GM12878 (cell line): ENCODE measurements at regions not wholly inside any gene's neighbourhood (a gene's known extent, or its start where the extent isn't known, plus 50 kb on each side); places are given as distances from the start of the nearest gene placed in this dataset.

ENCODE experiments used
- ATAC-seq: fragments of 200-7000 bp; cut with Tn5 transposase; 3 replicates; pipeline ENCODE4 v1.9.1; 2020; ENCODE audit warnings: mild to moderate bottlenecking, moderate library complexity
- BruUV-seq: library from RNA; stranded (reverse); fragments of 400-500 nt; replicated peaks from 2 replicates; lab custom pipeline; 2021; lab: Mats Ljungman, UMichigan
- CTCF ChIA-PET: fragments of 300-600 bp; sonication (Branson Sonifier 250); formaldehyde crosslinking; extraction: SDS; loops from one replicate; lab custom pipeline; 2021; ENCODE audit warnings: inconsistent platforms; lab: Yijun Ruan, JAX
- POLR2A ChIA-PET: fragments of 350-600 bp; formaldehyde crosslinking; extraction: SDS; loops from one replicate; lab custom pipeline; 2021; ENCODE audit warnings: inconsistent platforms; lab: Charles Lee
- RAD21 ChIA-PET: fragments of 300-600 bp; sonication (Branson Sonifier 250); formaldehyde crosslinking; loops from one replicate; lab custom pipeline; 2023; ENCODE audit warnings: antibody characterized with exemption; ENCODE audit not compliant: unreplicated experiment; lab: Charles Lee
- SMC1A ChIA-PET: fragments of 300-600 bp; sonication (Branson Sonifier 250); formaldehyde crosslinking; loops from one replicate; lab custom pipeline; 2023; ENCODE audit not compliant: unreplicated experiment, uncharacterized antibody; lab: Charles Lee
- DNase-seq: peaks from one replicate; pipeline ENCODE4 v3.0.0-alpha.2; 2011; ENCODE audit warnings: low read depth, low spot score
- FAIRE-seq: peaks from 3 replicates; lab custom pipeline; 2011; peaks lifted over from hg19 to GRCh38; lab: Jason Lieb, UNC
- H2AFZ ChIP-seq: 2 replicates; pipeline ENCODE4 v1.6.0; 2011; ENCODE audit warnings: low read depth, low read length, control low read depth; ENCODE audit not compliant: control insufficient read depth
- H3K27ac ChIP-seq: 2 replicates; pipeline ENCODE4 v1.5.1; 2011; ENCODE audit warnings: control low read depth; ENCODE audit not compliant: control insufficient read depth, insufficient read depth
- H3K27me3 ChIP-seq, 2 experiments: replicated peaks in 1 of 2; 2 replicates each; pipeline versions ENCODE4 v1.6.0 to v1.6.1; 2011; ENCODE audit warnings: low read length in 1 of 2; ENCODE audit not compliant: control insufficient read depth in 2 of 2, insufficient read depth in 2 of 2
- H3K36me3 ChIP-seq, 2 experiments: 2 replicates each; pipeline ENCODE4 v1.5.1; 2011; ENCODE audit warnings: low read length in 1 of 2; ENCODE audit not compliant: control insufficient read depth in 2 of 2, insufficient read depth in 2 of 2
- H3K4me1 ChIP-seq: 2 replicates; pipeline ENCODE4 v1.6.1; 2011; ENCODE audit warnings: mild to moderate bottlenecking, low read length, moderate library complexity, mixed read lengths; ENCODE audit not compliant: control insufficient read depth, insufficient read depth
- H3K4me2 ChIP-seq: 2 replicates; pipeline ENCODE4 v1.6.0; 2011; ENCODE audit warnings: control low read depth; ENCODE audit not compliant: control insufficient read depth, insufficient read depth
- H3K4me3 ChIP-seq: fragments of 200-600 bp; sonication (generic); 2 replicates; pipeline ENCODE4 v1.5.1; 2016
- H3K79me2 ChIP-seq: 2 replicates; pipeline ENCODE4 v1.6.0; 2011; ENCODE audit warnings: low read length; ENCODE audit not compliant: control insufficient read depth, insufficient read depth
- H3K9ac ChIP-seq: 2 replicates; pipeline ENCODE4 v1.8.0; 2011; ENCODE audit warnings: low read length, control low read depth, mixed read lengths; ENCODE audit not compliant: control insufficient read depth, insufficient read depth
- H3K9me3 ChIP-seq: replicated peaks from 3 replicates; pipeline ENCODE4 v1.5.1; 2011; ENCODE audit warnings: mild to moderate bottlenecking, low read length; ENCODE audit not compliant: control insufficient read depth, insufficient read depth
- H4K20me1 ChIP-seq: 2 replicates; pipeline ENCODE4 v1.6.0; 2011; ENCODE audit not compliant: control insufficient read depth, insufficient read depth
- ATF2 ChIP-seq: IDR thresholded peaks from 2 replicates; pipeline ENCODE4 v1.6.1; 2012; ENCODE audit warnings: low read length, inconsistent platforms
- CBX5 ChIP-seq: sonication (generic); IDR thresholded peaks from 2 replicates; pipeline ENCODE4 v1.6.1; 2016; ENCODE audit warnings: low read depth, moderate library complexity, mild to moderate bottlenecking, inconsistent platforms
- CEBPB ChIP-seq, 2 experiments: fragments of 150-350 bp in 1 of 2; IDR thresholded peaks; 2 replicates each; pipeline ENCODE4 v1.6.1; 2012 to 2014; ENCODE audit warnings: low read depth in 2 of 2, low read length in 2 of 2, borderline replicate concordance in 1 of 2, inconsistent platforms in 1 of 2
- HCFC1 ChIP-seq: fragments of 150-350 bp; IDR thresholded peaks from 2 replicates; pipeline ENCODE4 v1.6.1; 2014; ENCODE audit warnings: low read length
- IKZF1 ChIP-seq: fragments of 450-650 bp; conservative IDR thresholded peaks from 2 replicates; pipeline ENCODE4 v1.6.1; 2017; ENCODE audit warnings: antibody characterized with exemption, mild to moderate bottlenecking
- MEF2A ChIP-seq: IDR thresholded peaks from 2 replicates; pipeline ENCODE4 v1.6.1; 2011; ENCODE audit warnings: low read depth, mild to moderate bottlenecking, low read length, moderate library complexity; ENCODE audit not compliant: insufficient read depth
- NBN ChIP-seq: fragments of 450-650 bp; IDR thresholded peaks from 2 replicates; pipeline ENCODE4 v1.6.1; 2016
- NFIC ChIP-seq: IDR thresholded peaks from 2 replicates; pipeline ENCODE4 v1.6.1; 2012; ENCODE audit warnings: low read depth, mild to moderate bottlenecking, inconsistent platforms, low read length, moderate library complexity
- NFYB ChIP-seq: IDR thresholded peaks from 2 replicates; pipeline ENCODE4 v1.6.1; 2011; ENCODE audit warnings: low read depth, mild to moderate bottlenecking, low read length, improper control_type of control experiment, moderate library complexity; ENCODE audit not compliant: insufficient read depth
- NRF1 ChIP-seq: conservative IDR thresholded peaks from 2 replicates; pipeline ENCODE4 v1.6.1; 2011; ENCODE audit warnings: mild to moderate bottlenecking, low read depth, low read length, improper control_type of control experiment
- PML ChIP-seq: IDR thresholded peaks from 2 replicates; pipeline ENCODE4 v1.6.1; 2012; ENCODE audit warnings: low read length, inconsistent platforms
- POU2F2 ChIP-seq: IDR thresholded peaks from 3 replicates; pipeline ENCODE4 v1.6.1; 2011; ENCODE audit warnings: low read depth, mild to moderate bottlenecking, low read length, borderline replicate concordance
- RAD21 ChIP-seq: IDR thresholded peaks from 2 replicates; pipeline ENCODE4 v1.6.1; 2011; ENCODE audit warnings: mild to moderate bottlenecking, low read depth, low read length, moderate library complexity; ENCODE audit not compliant: insufficient read depth
- SMAD5 ChIP-seq: IDR thresholded peaks from 2 replicates; pipeline ENCODE4 v1.6.1; 2016; ENCODE audit warnings: antibody characterized with exemption, low read depth
- SP1 ChIP-seq: IDR thresholded peaks from one replicate; pipeline ENCODE4 v1.6.1; 2011; ENCODE audit warnings: low read depth, low read length
- YBX1 ChIP-seq: fragments of 450-650 bp; IDR thresholded peaks from 2 replicates; pipeline ENCODE4 v1.6.1; 2016; ENCODE audit warnings: antibody characterized with exemption
- ZNF274 ChIP-seq: IDR thresholded peaks from one replicate; pipeline ENCODE4 v1.8.0; 2011; ENCODE audit not compliant: insufficient read length, insufficient read depth
- ZNF622 ChIP-seq: fragments of 450-650 bp; IDR thresholded peaks from 2 replicates; pipeline ENCODE4 v1.6.1; 2017; ENCODE audit warnings: mild to moderate bottlenecking, inconsistent platforms
- ZSCAN29 ChIP-seq: fragments of 450-650 bp; IDR thresholded peaks from 2 replicates; pipeline ENCODE4 v1.6.1; 2017; ENCODE audit warnings: mild to moderate bottlenecking, moderate library complexity
- WGBS: methylation state at CpG from one replicate; pipeline ENCODE4 v1.1.6; 2016; ENCODE audit warnings: low lambda C conversion rate; ENCODE audit not compliant: insufficient replicate concordance, insufficient coverage; ENCODE audit errors: missing lambda C conversion rate; 5-methylcytosine and 5-hydroxymethylcytosine counted together
- in situ Hi-C: fragments of 300-500 bp; cut with MboI; formaldehyde crosslinking; loops from 9 replicates; pipeline ENCODE4 v1.14.3; 2018; ENCODE audit warnings: mixed read lengths
- intact Hi-C: fragments of 100-400 bp; cut with micrococcal nuclease; formaldehyde crosslinking; loops from one replicate; pipeline ENCODE4 v1.14.2; 2022; ENCODE audit not compliant: unreplicated experiment
- TF ChIP-seq, protein P1 (sequence below): IDR thresholded peaks from 2 replicates; pipeline ENCODE4 v1.6.1; 2012; ENCODE audit warnings: mild to moderate bottlenecking, low read depth, low read length
- TF ChIP-seq, protein P2 (sequence below): fragments of 450-650 bp; IDR thresholded peaks from 2 replicates; pipeline ENCODE4 v1.6.1; 2016; ENCODE audit warnings: mild to moderate bottlenecking

DNA sequence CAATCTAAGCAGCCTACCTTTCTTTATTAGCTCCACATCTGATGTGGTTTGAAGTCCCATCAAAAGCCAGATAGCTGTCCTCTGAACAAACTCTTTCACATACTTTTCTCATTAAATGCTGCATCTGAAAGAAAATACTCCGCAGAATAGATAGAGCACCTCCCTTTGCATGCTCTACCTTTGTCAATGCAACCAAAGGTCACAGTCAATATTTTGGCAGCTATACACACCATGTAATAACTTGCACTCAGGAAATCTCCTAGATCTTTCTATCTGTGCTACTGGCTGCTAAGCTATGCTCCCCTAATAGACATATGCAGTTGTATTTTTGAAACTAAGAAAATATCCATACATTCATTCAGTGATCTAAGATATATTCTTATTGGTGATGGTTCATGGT lies 204.8 kb upstream of the ARRDC4 start (continued):
- TF ChIP-seq CBX5, result no peak
- no peak for TF ChIP-seq HCFC1
- TF ChIP-seq NRF1, result no peak
- no peak for TF ChIP-seq YBX1
- no peak for TF ChIP-seq SMAD5
- no peak for TF ChIP-seq ZSCAN29
- no peak for TF ChIP-seq SP1
- TF ChIP-seq RAD21, result no peak
- no peak for TF ChIP-seq PML
- no peak for TF ChIP-seq POU2F2

GRCh38 chr15:97759363-97759762 lies 201.1 kb upstream of the ARRDC4 start:
- H3K9ac ChIP-seq, result no peak overlapping the region
- ChIA-PET POLR2A (no interaction called here), SMC1A (no interaction called here), CTCF (no interaction called here), RAD21 (no interaction called here)
- intact Hi-C loops (loop anchor here (5.0 kb wide), 1 partner anchor 522 kb away; no protein-coding TSS in a partner anchor), in situ Hi-C loops (no loop called here)
- H3K9me3 ChIP-seq, result no peaks in the 10 kb centered on the region
- no peaks in the 10 kb centered on the region for H4K20me1 ChIP-seq
- H3K4me1 ChIP-seq, result no peaks in the 10 kb centered on the region
- H3K4me2 ChIP-seq, result no peak overlapping the region
- H3K27ac ChIP-seq, result no peak overlapping the region
- 2% methylated on average over 3 of the region's 3 CpGs for WGBS
- ATAC-seq (no peak), FAIRE-seq (no peak), DNase-seq (no peak)
- no peaks in the 10 kb centered on the region for H3K36me3 ChIP-seq
- H3K27me3 ChIP-seq, result no peaks in the 10 kb centered on the region
- H3K4me3 ChIP-seq, result no peak overlapping the region
- H2AFZ ChIP-seq, result no peak overlapping the region
- BruUV-seq, result no TSS peak
- no peaks in the 10 kb centered on the region for H3K79me2 ChIP-seq
- TF ChIP-seq IKZF1 (no peak), SMAD5 (no peak), ZNF622 (no peak), ZNF274 (no peak), NFIC (no peak), YBX1 (no peak), NBN (no peak), CEBPB (IDR thresholded peaks at IDR 0.05; ENCODE audit: borderline replicate concordance in 1 of 2, low read depth in 2 of 2, low read length in 2 of 2) (no peak), HCFC1 (no peak), MEF2A (no peak), ATF2 (no peak), NFYB (no peak)
- TF ChIP-seq, protein P1, sequence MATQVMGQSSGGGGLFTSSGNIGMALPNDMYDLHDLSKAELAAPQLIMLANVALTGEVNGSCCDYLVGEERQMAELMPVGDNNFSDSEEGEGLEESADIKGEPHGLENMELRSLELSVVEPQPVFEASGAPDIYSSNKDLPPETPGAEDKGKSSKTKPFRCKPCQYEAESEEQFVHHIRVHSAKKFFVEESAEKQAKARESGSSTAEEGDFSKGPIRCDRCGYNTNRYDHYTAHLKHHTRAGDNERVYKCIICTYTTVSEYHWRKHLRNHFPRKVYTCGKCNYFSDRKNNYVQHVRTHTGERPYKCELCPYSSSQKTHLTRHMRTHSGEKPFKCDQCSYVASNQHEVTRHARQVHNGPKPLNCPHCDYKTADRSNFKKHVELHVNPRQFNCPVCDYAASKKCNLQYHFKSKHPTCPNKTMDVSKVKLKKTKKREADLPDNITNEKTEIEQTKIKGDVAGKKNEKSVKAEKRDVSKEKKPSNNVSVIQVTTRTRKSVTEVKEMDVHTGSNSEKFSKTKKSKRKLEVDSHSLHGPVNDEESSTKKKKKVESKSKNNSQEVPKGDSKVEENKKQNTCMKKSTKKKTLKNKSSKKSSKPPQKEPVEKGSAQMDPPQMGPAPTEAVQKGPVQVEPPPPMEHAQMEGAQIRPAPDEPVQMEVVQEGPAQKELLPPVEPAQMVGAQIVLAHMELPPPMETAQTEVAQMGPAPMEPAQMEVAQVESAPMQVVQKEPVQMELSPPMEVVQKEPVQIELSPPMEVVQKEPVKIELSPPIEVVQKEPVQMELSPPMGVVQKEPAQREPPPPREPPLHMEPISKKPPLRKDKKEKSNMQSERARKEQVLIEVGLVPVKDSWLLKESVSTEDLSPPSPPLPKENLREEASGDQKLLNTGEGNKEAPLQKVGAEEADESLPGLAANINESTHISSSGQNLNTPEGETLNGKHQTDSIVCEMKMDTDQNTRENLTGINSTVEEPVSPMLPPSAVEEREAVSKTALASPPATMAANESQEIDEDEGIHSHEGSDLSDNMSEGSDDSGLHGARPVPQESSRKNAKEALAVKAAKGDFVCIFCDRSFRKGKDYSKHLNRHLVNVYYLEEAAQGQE, result no peak
- TF ChIP-seq, protein P2, sequence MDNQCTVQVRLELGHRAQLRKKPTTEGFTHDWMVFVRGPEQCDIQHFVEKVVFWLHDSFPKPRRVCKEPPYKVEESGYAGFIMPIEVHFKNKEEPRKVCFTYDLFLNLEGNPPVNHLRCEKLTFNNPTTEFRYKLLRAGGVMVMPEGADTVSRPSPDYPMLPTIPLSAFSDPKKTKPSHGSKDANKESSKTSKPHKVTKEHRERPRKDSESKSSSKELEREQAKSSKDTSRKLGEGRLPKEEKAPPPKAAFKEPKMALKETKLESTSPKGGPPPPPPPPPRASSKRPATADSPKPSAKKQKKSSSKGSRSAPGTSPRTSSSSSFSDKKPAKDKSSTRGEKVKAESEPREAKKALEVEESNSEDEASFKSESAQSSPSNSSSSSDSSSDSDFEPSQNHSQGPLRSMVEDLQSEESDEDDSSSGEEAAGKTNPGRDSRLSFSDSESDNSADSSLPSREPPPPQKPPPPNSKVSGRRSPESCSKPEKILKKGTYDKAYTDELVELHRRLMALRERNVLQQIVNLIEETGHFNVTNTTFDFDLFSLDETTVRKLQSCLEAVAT, result no peak
